GM23338 (cell line): ENCODE measurements at regions not wholly inside any gene's neighbourhood (a gene's known extent, or its start where the extent isn't known, plus 50 kb on each side); places are given as distances from the start of the nearest gene placed in this dataset.

ENCODE experiments used
- ATAC-seq: fragments of 200-7000 bp; cut with Tn5 transposase; 3 replicates; pipeline ENCODE4 v1.9.1; 2020
- DNase-seq: peaks from one replicate; pipeline ENCODE4 v3.0.0-alpha.2; 2015; ENCODE audit warnings: low spot score
- H2AFZ ChIP-seq: fragments of 200-600 bp; sonication (generic); 2 replicates; pipeline ENCODE4 v1.8.0; 2016; ENCODE audit warnings: antibody characterized with exemption, mild to moderate bottlenecking, moderate library complexity
- H3F3A ChIP-seq: fragments of 200-600 bp; sonication (generic); replicated peaks from 2 replicates; pipeline ENCODE4 v1.8.0; 2017; ENCODE audit warnings: antibody characterized with exemption, mixed run types, low read depth
- H3K27ac ChIP-seq: fragments of 200-600 bp; sonication (generic); 2 replicates; pipeline ENCODE4 v1.6.1; 2016; ENCODE audit warnings: low read depth
- H3K27me3 ChIP-seq: fragments of 200-600 bp; sonication (generic); 2 replicates; pipeline ENCODE4 v1.8.0; 2016; ENCODE audit warnings: mild to moderate bottlenecking, mixed run types, moderate library complexity; ENCODE audit not compliant: insufficient read depth
- H3K36me3 ChIP-seq: fragments of 200-600 bp; sonication (generic); 2 replicates; pipeline ENCODE4 v1.8.0; 2016; ENCODE audit warnings: mild to moderate bottlenecking; ENCODE audit not compliant: insufficient read depth
- H3K4me1 ChIP-seq: fragments of 200-600 bp; sonication (generic); 2 replicates; pipeline ENCODE4 v1.8.0; 2016; ENCODE audit warnings: mild to moderate bottlenecking, moderate library complexity; ENCODE audit not compliant: insufficient read depth
- H3K4me2 ChIP-seq: fragments of 200-600 bp; sonication (generic); 2 replicates; pipeline ENCODE4 v1.7.1; 2017; ENCODE audit warnings: mixed run types
- H3K4me3 ChIP-seq: fragments of 200-600 bp; sonication (generic); 2 replicates; pipeline ENCODE4 v1.6.1; 2016; ENCODE audit warnings: mixed run types
- H3K79me2 ChIP-seq: fragments of 200-600 bp; sonication (generic); replicated peaks from 2 replicates; pipeline ENCODE4 v1.8.0; 2017; ENCODE audit warnings: mild to moderate bottlenecking; ENCODE audit not compliant: insufficient read depth
- H3K9me2 ChIP-seq: fragments of 200-600 bp; sonication (generic); 2 replicates; pipeline ENCODE4 v1.8.0; 2017; ENCODE audit not compliant: insufficient read depth
- H4K20me1 ChIP-seq: fragments of 200-600 bp; sonication (generic); replicated peaks from 2 replicates; pipeline ENCODE4 v1.8.0; 2017; ENCODE audit warnings: mild to moderate bottlenecking; ENCODE audit not compliant: insufficient read depth
- H3K27ac Mint-ChIP-seq: 2 replicates; pipeline ENCODE4 v1.8.0; 2020; ENCODE audit warnings: inconsistent platforms, mild to moderate bottlenecking, moderate library complexity, mixed read lengths
- H3K27me3 Mint-ChIP-seq: 3 replicates; pipeline ENCODE4 v1.8.0; 2022; ENCODE audit warnings: low read depth, mild to moderate bottlenecking, moderate library complexity, mixed read lengths, inconsistent platforms; ENCODE audit not compliant: insufficient read depth, poor library complexity
- H3K36me3 Mint-ChIP-seq: 3 replicates; pipeline ENCODE4 v1.8.0; 2021; ENCODE audit warnings: low read depth, mild to moderate bottlenecking, inconsistent platforms, moderate library complexity, mixed read lengths
- H3K4me1 Mint-ChIP-seq: 3 replicates; pipeline ENCODE4 v1.8.0; 2020; ENCODE audit warnings: mild to moderate bottlenecking, inconsistent platforms, mixed read lengths
- H3K4me3 Mint-ChIP-seq: 3 replicates; pipeline ENCODE4 v1.8.0; 2021; ENCODE audit warnings: moderate library complexity, mild to moderate bottlenecking, inconsistent platforms, mixed read lengths
- H3K9me3 Mint-ChIP-seq: 3 replicates; pipeline ENCODE4 v1.8.0; 2020; ENCODE audit warnings: moderate library complexity, mild to moderate bottlenecking, inconsistent platforms, mixed read lengths
- CREB1 ChIP-seq: fragments of 250-450 bp; sonication (Bioruptor Pico); IDR thresholded peaks from 2 replicates; pipeline ENCODE4 v1.5.0; 2020; ENCODE audit warnings: low read depth, mild to moderate bottlenecking, moderate library complexity
- ETS1 ChIP-seq: IDR thresholded peaks from 2 replicates; pipeline ENCODE4 v1.6.1; 2016; ENCODE audit warnings: antibody characterized with exemption
- EZH2phosphoT487 ChIP-seq: fragments of 200-600 bp; sonication (generic); IDR thresholded peaks from one replicate; pipeline ENCODE4 v1.8.1; 2018; ENCODE audit warnings: antibody characterized with exemption; ENCODE audit not compliant: unreplicated experiment
- NANOG ChIP-seq: IDR thresholded peaks from 2 replicates; pipeline ENCODE4 v1.6.1; 2016; ENCODE audit warnings: antibody characterized with exemption, borderline replicate concordance
- POLR2AphosphoS5 ChIP-seq: IDR thresholded peaks from 2 replicates; pipeline ENCODE4 v1.6.1; 2016; ENCODE audit warnings: antibody characterized with exemption, low read depth
- REST ChIP-seq: IDR thresholded peaks from one replicate; pipeline ENCODE4 v1.6.1; 2018; ENCODE audit warnings: antibody characterized with exemption; ENCODE audit not compliant: unreplicated experiment
- ZNF331 ChIP-seq: fragments of 250-450 bp; sonication (Bioruptor Pico); IDR thresholded peaks from 2 replicates; pipeline ENCODE4 v1.5.0; 2020; ENCODE audit warnings: low read depth, mild to moderate bottlenecking, moderate library complexity
- ZNF462 ChIP-seq: fragments of 250-450 bp; sonication (Bioruptor Pico); IDR thresholded peaks from 2 replicates; pipeline ENCODE4 v1.5.0; 2020; ENCODE audit warnings: mild to moderate bottlenecking, moderate library complexity

DNA sequence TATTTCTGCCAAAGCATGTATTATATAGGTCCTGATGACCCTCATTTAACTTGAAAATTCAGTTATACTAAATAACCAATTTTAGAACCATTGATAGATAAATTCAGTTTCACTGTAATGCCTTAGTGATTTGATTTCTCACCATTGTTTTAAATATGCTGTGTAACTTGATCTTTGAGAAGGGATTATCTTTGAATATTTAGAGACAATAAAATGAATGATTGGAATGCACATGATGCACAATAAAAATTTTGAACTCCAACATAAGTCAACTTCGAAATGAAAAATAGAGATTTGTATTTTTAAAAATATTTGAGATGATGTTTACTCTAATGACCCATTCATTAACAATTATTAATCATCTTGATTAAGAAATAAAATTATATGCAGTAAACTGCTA, 654.5 kb downstream of the OLFM4 start:
- Histone ChIP-seq H3K4me1 (no peaks in the 10 kb centered on the region), H3K4me3 (no peak overlapping the region), H3K27me3 (no peaks in the 10 kb centered on the region), H3K27ac (no peak overlapping the region), H4K20me1 (no peaks in the 10 kb centered on the region), H3K4me2 (no peak overlapping the region), H3F3A (no peaks in the 10 kb centered on the region), H3K36me3 (no peaks in the 10 kb centered on the region), H3K79me2 (no peaks in the 10 kb centered on the region), H2AFZ (no peak overlapping the region), H3K9me2 (peaks cover 5% of the 10 kb centered on the region; the same call in 1 of the 2 replicates)
- H3K27me3 Mint-ChIP-seq, result peaks cover 1% of the 10 kb centered on the region
- H3K4me1 Mint-ChIP-seq, result no peaks in the 10 kb centered on the region
- no peak overlapping the region for H3K27ac Mint-ChIP-seq
- ATAC-seq (no peak), DNase-seq (no peak)
- H3K9me3 Mint-ChIP-seq, result no peaks in the 10 kb centered on the region; the same call in 1 of the 3 replicates
- H3K36me3 Mint-ChIP-seq, result peaks cover 3% of the 10 kb centered on the region; the same call in 1 of the 3 replicates
- no peak overlapping the region for H3K4me3 Mint-ChIP-seq
- TF ChIP-seq ZNF462 (CRISPR knock-in tag) (no peak), NANOG (no peak), EZH2phosphoT487 (no peak), CREB1 (CRISPR knock-in tag) (no peak)

- no peaks in the 10 kb centered on the region for H3K4me1 ChIP-seq
- Mint-ChIP-seq H3K4me1 (no peaks in the 10 kb centered on the region), H3K27ac (no peak overlapping the region), H3K4me3 (no peak overlapping the region), H3K27me3 (peaks cover 1% of the 10 kb centered on the region), H3K9me3 (no peaks in the 10 kb centered on the region; the same call in 1 of the 3 replicates), H3K36me3 (peaks cover 3% of the 10 kb centered on the region; the same call in 1 of the 3 replicates)
- H3K27me3 ChIP-seq, result no peaks in the 10 kb centered on the region
- H3K4me2 ChIP-seq, result no peak overlapping the region
- DNase-seq (no peak), ATAC-seq (no peak)
- no peaks in the 10 kb centered on the region for H3K36me3 ChIP-seq
- peaks cover 5% of the 10 kb centered on the region; the same call in 1 of the 2 replicates for H3K9me2 ChIP-seq
- H2AFZ ChIP-seq, result no peak overlapping the region
- H3K79me2 ChIP-seq, result no peaks in the 10 kb centered on the region
- H3K4me3 ChIP-seq, result no peak overlapping the region
- no peak overlapping the region for H3K27ac ChIP-seq
- H3F3A ChIP-seq, result no peaks in the 10 kb centered on the region
- no peaks in the 10 kb centered on the region for H4K20me1 ChIP-seq
- TF ChIP-seq POLR2AphosphoS5 (no peak), CREB1 (CRISPR knock-in tag) (no peak), ETS1 (no peak), REST (no peak), ZNF331 (no peak)
Measured at GRCh38 chr13:53683608-53684007, 655.0 kb downstream of the OLFM4 start.
